PC-3 (cell line): ENCODE measurements at regions not wholly inside any gene's neighbourhood (a gene's known extent, or its start where the extent isn't known, plus 50 kb on each side); places are given as distances from the start of the nearest gene placed in this dataset.

ENCODE experiments used
- ATAC-seq: fragments of 200-7000 bp; cut with Tn5 transposase; 2 replicates; pipeline ENCODE4 v1.9.1; 2020; ENCODE audit warnings: mild to moderate bottlenecking, moderate library complexity
- BruUV-seq: library from RNA; stranded (reverse); fragments of 400-500 nt; replicated peaks from 2 replicates; lab custom pipeline; 2021; lab: Mats Ljungman, UMichigan
- CTCF ChIA-PET: fragments of 300-600 bp; sonication (Branson Sonifier 250); formaldehyde crosslinking; loops from one replicate; lab custom pipeline; 2022; ENCODE audit warnings: antibody characterized with exemption; lab: Charles Lee
- POLR2A ChIA-PET: fragments of 300-600 bp; sonication (Branson Sonifier 250); formaldehyde crosslinking; loops from one replicate; lab custom pipeline; 2022; ENCODE audit warnings: antibody characterized with exemption; ENCODE audit not compliant: unreplicated experiment; lab: Charles Lee
- DNase-seq: peaks from one replicate; pipeline ENCODE4 v3.0.0-alpha.2; 2015
- H2AFZ ChIP-seq: fragments of 300-600 bp; sonication (generic); 2 replicates; pipeline ENCODE4 v1.6.0; 2016; ENCODE audit warnings: antibody characterized with exemption, low read length
- H3F3A ChIP-seq: fragments of 300-600 bp; sonication (generic); one replicate; pipeline ENCODE4 v1.6.0; 2017; ENCODE audit warnings: antibody characterized with exemption, low read length, control low read depth, mild to moderate bottlenecking; ENCODE audit not compliant: unreplicated experiment
- H3K27ac ChIP-seq: fragments of 300-600 bp; sonication (generic); 2 replicates; pipeline ENCODE4 v1.5.1; 2016; ENCODE audit warnings: mild to moderate bottlenecking, low read length
- H3K27me3 ChIP-seq: fragments of 300-600 bp; sonication (generic); 2 replicates; pipeline ENCODE4 v1.6.1; 2016; ENCODE audit warnings: low read length, mixed read lengths
- H3K36me3 ChIP-seq: fragments of 300-600 bp; sonication (generic); 2 replicates; pipeline ENCODE4 v1.6.1; 2016; ENCODE audit warnings: low read depth, mixed run types, low read length, mixed read lengths
- H3K4me1 ChIP-seq: fragments of 300-600 bp; sonication (generic); 2 replicates; pipeline ENCODE4 v1.5.1; 2016; ENCODE audit warnings: low read length; ENCODE audit not compliant: insufficient read depth
- H3K4me2 ChIP-seq: fragments of 300-600 bp; sonication (generic); 2 replicates; pipeline ENCODE4 v1.6.0; 2016; ENCODE audit warnings: low read length
- H3K4me3 ChIP-seq: fragments of 300-600 bp; sonication (generic); 2 replicates; pipeline ENCODE4 v1.5.1; 2016; ENCODE audit warnings: mild to moderate bottlenecking, low read length, mixed read lengths
- H3K79me2 ChIP-seq: fragments of 300-600 bp; sonication (generic); 2 replicates; pipeline ENCODE4 v1.6.1; 2017; ENCODE audit warnings: low read length, mixed read lengths
- H3K9ac ChIP-seq: fragments of 300-600 bp; sonication (generic); 2 replicates; pipeline ENCODE4 v1.6.0; 2016; ENCODE audit warnings: mild to moderate bottlenecking, low read length
- H3K9me2 ChIP-seq: fragments of 300-600 bp; sonication (generic); replicated peaks from 2 replicates; pipeline ENCODE4 v1.6.1; 2016; ENCODE audit warnings: mixed run types, low read length, mixed read lengths
- H3K9me3 ChIP-seq: fragments of 300-600 bp; sonication (generic); 2 replicates; pipeline ENCODE4 v1.6.1; 2016; ENCODE audit warnings: low read length, mixed read lengths
- H4K20me1 ChIP-seq: fragments of 300-600 bp; sonication (generic); 2 replicates; pipeline ENCODE4 v1.6.1; 2016; ENCODE audit warnings: low read length, mixed read lengths
- CTCF ChIP-seq: fragments of 300-600 bp; sonication (generic); conservative IDR thresholded peaks from 2 replicates; pipeline ENCODE4 v1.5.1; 2017; ENCODE audit warnings: antibody characterized with exemption, low read depth, mild to moderate bottlenecking, low read length
- EZH2 ChIP-seq: fragments of 300-600 bp; sonication (generic); IDR thresholded peaks from one replicate; pipeline ENCODE4 v1.6.1; 2017; ENCODE audit warnings: antibody characterized with exemption, mild to moderate bottlenecking, low read length; ENCODE audit not compliant: unreplicated experiment
- EZH2phosphoT487 ChIP-seq: fragments of 300-600 bp; sonication (generic); IDR thresholded peaks from 2 replicates; pipeline ENCODE4 v1.6.1; 2018; ENCODE audit warnings: mild to moderate bottlenecking, antibody characterized with exemption, low read length, borderline replicate concordance
- intact Hi-C: fragments of 100-400 bp; cut with micrococcal nuclease; formaldehyde crosslinking; loops from 2 replicates; pipeline ENCODE4 v1.9.0; 2023

GRCh38 chr17:53629188-53629587 lies 193.5 kb upstream of the KIF2B start:
- peaks cover 19% of the 10 kb centered on the region for H3K9me3 ChIP-seq
- H3K4me2 ChIP-seq = no peak overlapping the region
- no peak for ATAC-seq
- no peak overlapping the region for H2AFZ ChIP-seq
- POLR2A ChIA-PET = no interaction called here
- intact Hi-C loops = no loop called here
- H3K27ac ChIP-seq = no peak overlapping the region
- BruUV-seq = no TSS peak
- no peaks in the 10 kb centered on the region for H3K27me3 ChIP-seq
- no peaks in the 10 kb centered on the region for H3K36me3 ChIP-seq
- H3F3A ChIP-seq = no peaks in the 10 kb centered on the region
- no peaks in the 10 kb centered on the region for H3K9me2 ChIP-seq
- H3K9ac ChIP-seq = no peak overlapping the region
- H3K4me3 ChIP-seq = no peak overlapping the region
- DNase-seq = no peak
- CTCF ChIA-PET = no interaction called here
- H3K79me2 ChIP-seq = no peaks in the 10 kb centered on the region
- no peaks in the 10 kb centered on the region for H4K20me1 ChIP-seq
- TF ChIP-seq CTCF (no peak), EZH2 (no peak), EZH2phosphoT487 (no peak)
- peaks cover 4% of the 10 kb centered on the region; the same call in 1 of the 2 replicates for H3K4me1 ChIP-seq

GRCh38 chr17:53628011-53628410 lies 194.7 kb upstream of the KIF2B start:
- DNase-seq (peak; percentile 33), ATAC-seq (no peak)
- Histone ChIP-seq H3K9ac (no peak overlapping the region), H3K9me2 (no peaks in the 10 kb centered on the region), H3K36me3 (no peaks in the 10 kb centered on the region), H3K4me2 (no peak overlapping the region), H3K4me3 (no peak overlapping the region), H3K79me2 (no peaks in the 10 kb centered on the region), H3K9me3 (peaks cover 26% of the 10 kb centered on the region), H3F3A (no peaks in the 10 kb centered on the region), H3K27me3 (no peaks in the 10 kb centered on the region), H2AFZ (no peak overlapping the region), H3K4me1 (peaks cover 4% of the 10 kb centered on the region; the same call in 1 of the 2 replicates), H4K20me1 (no peaks in the 10 kb centered on the region), H3K27ac (peak overlapping the region; percentile 40; the same call in 1 of the 2 replicates)
- intact Hi-C loops = no loop called here
- CTCF ChIA-PET = no interaction called here
- TF ChIP-seq CTCF = no peak
- TF ChIP-seq EZH2phosphoT487 = no peak
- TF ChIP-seq EZH2 = no peak
- BruUV-seq = no TSS peak
- POLR2A ChIA-PET = no interaction called here

- Histone ChIP-seq H3F3A (no peaks in the 10 kb centered on the region), H3K27ac (peak overlapping the region; percentile 40), H3K27me3 (no peaks in the 10 kb centered on the region), H3K9me3 (peaks cover 26% of the 10 kb centered on the region), H3K4me2 (no peak overlapping the region), H2AFZ (no peak overlapping the region), H3K4me1 (peaks cover 4% of the 10 kb centered on the region; the same call in 1 of the 2 replicates), H3K36me3 (no peaks in the 10 kb centered on the region), H3K79me2 (no peaks in the 10 kb centered on the region), H3K9me2 (no peaks in the 10 kb centered on the region), H4K20me1 (no peaks in the 10 kb centered on the region), H3K9ac (no peak overlapping the region), H3K4me3 (no peak overlapping the region)
- no TSS peak for BruUV-seq
- intact Hi-C loops = no loop called here
- DNase-seq (peak; percentile 54), ATAC-seq (no peak)
- ChIA-PET CTCF (no interaction called here), POLR2A (no interaction called here)
- no peak for TF ChIP-seq CTCF
- no peak for TF ChIP-seq EZH2
- no peak for TF ChIP-seq EZH2phosphoT487
These were observed 195.2 kb upstream of the KIF2B start for GRCh38 chr17:53627511-53627910.
